K562 (cell line): ENCODE measurements at regions not wholly inside any gene's neighbourhood (a gene's known extent, or its start where the extent isn't known, plus 50 kb on each side); places are given as distances from the start of the nearest gene placed in this dataset.

Experiments used
- ATAC-seq: fragments of 200-7000 bp; cut with Tn5 transposase; 3 replicates; pipeline ENCODE4 v1.9.1; 2020; ENCODE audit warnings: moderate library complexity
- BruUV-seq: library from RNA; stranded (reverse); fragments of 400-500 nt; replicated peaks from 2 replicates; lab custom pipeline; 2021; lab: Mats Ljungman, UMichigan
- CTCF ChIA-PET: fragments of 300-600 bp; formaldehyde crosslinking; extraction: SDS; loops from one replicate; lab custom pipeline; 2021; ENCODE audit warnings: low intra/inter-chr PET ratio; lab: Yijun Ruan, JAX
- POLR2A ChIA-PET: fragments of 300-600, 350-650 bp; sonication (Branson Sonifier 250); formaldehyde crosslinking; extraction: SDS; loops from one replicate; lab custom pipeline; 2021; ENCODE audit warnings: antibody characterized with exemption, inconsistent platforms; lab: Yijun Ruan, JAX
- DNase-seq, 4 experiments: peaks; one replicate each; pipeline versions ENCODE4 v3.0.0 to v3.0.0-alpha.2; 2011 to 2018; ENCODE audit warnings: low spot score in 3 of 4, mixed read lengths in 3 of 4; ENCODE audit errors: extremely low read depth in 1 of 4
- FAIRE-seq: peaks from 2 replicates; lab custom pipeline; 2011; peaks lifted over from hg19 to GRCh38; lab: Jason Lieb, UNC
- H2AFZ ChIP-seq: 2 replicates; pipeline ENCODE4 v1.6.0; 2011; ENCODE audit warnings: low read depth, low read length, control low read depth, inconsistent platforms
- H3K27ac ChIP-seq: fragments of 200-600 bp; 3 replicates; pipeline ENCODE4 v1.8.0; 2011; ENCODE audit warnings: low read depth, mild to moderate bottlenecking, control low read depth, inconsistent platforms, low read length, moderate library complexity, mixed read lengths; ENCODE audit errors: extremely low read depth
- H3K27me3 ChIP-seq, 2 experiments: fragments of 300-600 bp in 1 of 2; 2 replicates in 1 of 2; 3 replicates in 1 of 2; pipeline versions ENCODE4 v1.6.0 to v1.8.0; 2011; ENCODE audit warnings: inconsistent platforms in 2 of 2, low read length in 2 of 2, mild to moderate bottlenecking in 1 of 2, mixed read lengths in 1 of 2, moderate library complexity in 1 of 2; ENCODE audit not compliant: control insufficient read depth in 2 of 2, insufficient read depth in 2 of 2
- H3K36me3 ChIP-seq: fragments of 300-600 bp; 3 replicates; pipeline ENCODE4 v1.8.0; 2011; ENCODE audit warnings: mild to moderate bottlenecking, low read length, inconsistent platforms; ENCODE audit not compliant: control insufficient read depth, insufficient read depth
- H3K4me1 ChIP-seq, 2 experiments: fragments of 200-600 bp in 1 of 2; replicated peaks in 1 of 2; 2 replicates in 1 of 2; 3 replicates in 1 of 2; pipeline versions ENCODE4 v1.5.1 to v1.8.0; 2011; ENCODE audit warnings: inconsistent platforms in 2 of 2, low read length in 2 of 2, mild to moderate bottlenecking in 1 of 2, mixed read lengths in 1 of 2, moderate library complexity in 1 of 2; ENCODE audit not compliant: control insufficient read depth in 2 of 2, insufficient read depth in 2 of 2
- H3K4me2 ChIP-seq: 2 replicates; pipeline ENCODE4 v1.6.1; 2011; ENCODE audit warnings: low read length, control low read depth, inconsistent platforms, mixed read lengths; ENCODE audit not compliant: insufficient read depth
- H3K4me3 ChIP-seq: fragments of 200-600 bp; sonication (generic), shearing (Covaris generic); 2 replicates; pipeline ENCODE4 v1.5.1; 2016; ENCODE audit warnings: control low read depth, inconsistent platforms
- H3K79me2 ChIP-seq: fragments of 200-600 bp; 3 replicates; pipeline ENCODE4 v1.8.0; 2011; ENCODE audit warnings: low read length, inconsistent platforms; ENCODE audit not compliant: control insufficient read depth, insufficient read depth
- H3K9ac ChIP-seq, 2 experiments: 2 replicates each; pipeline versions ENCODE4 v1.6.0 to v1.6.1; 2011; ENCODE audit warnings: low read depth in 2 of 2, low read length in 2 of 2, control low read depth in 1 of 2, inconsistent platforms in 1 of 2, mild to moderate bottlenecking in 1 of 2, mixed read lengths in 1 of 2; ENCODE audit not compliant: insufficient read depth in 1 of 2
- H3K9me1 ChIP-seq: one replicate; pipeline ENCODE4 v1.6.0; 2011; ENCODE audit warnings: inconsistent platforms, mild to moderate bottlenecking, low read length, moderate library complexity; ENCODE audit not compliant: control insufficient read depth, insufficient read depth
- H3K9me3 ChIP-seq: replicated peaks from 2 replicates; pipeline ENCODE4 v1.5.1; 2011; ENCODE audit warnings: low read depth, low read length, inconsistent platforms; ENCODE audit not compliant: control insufficient read depth, insufficient read depth
- H4K20me1 ChIP-seq: replicated peaks from 2 replicates; pipeline ENCODE4 v1.6.1; 2011; ENCODE audit warnings: low read length, inconsistent platforms, mixed read lengths; ENCODE audit not compliant: control insufficient read depth, insufficient read depth
- ARHGAP35 ChIP-seq: fragments of 450-650 bp; IDR thresholded peaks from 2 replicates; pipeline ENCODE4 v1.6.1; 2018; ENCODE audit not compliant: partially characterized antibody
- CAMTA2 ChIP-seq: fragments of 250-450 bp; sonication (Bioruptor Pico); conservative IDR thresholded peaks from 2 replicates; pipeline ENCODE4 v1.5.1; 2022
- EZH2 ChIP-seq: IDR thresholded peaks from 2 replicates; pipeline ENCODE4 v1.6.1; 2012; ENCODE audit warnings: low read depth, mild to moderate bottlenecking, inconsistent platforms, low read length, borderline replicate concordance
- HNRNPK ChIP-seq: fragments of 200-400 bp; formaldehyde crosslinking; IDR thresholded peaks from one replicate; pipeline ENCODE4 v1.6.1; 2018; ENCODE audit warnings: mild to moderate bottlenecking, low read depth, low read length; ENCODE audit not compliant: poor library complexity, severe bottlenecking
- KAT8 ChIP-seq: fragments of 450-650 bp; IDR thresholded peaks from 2 replicates; pipeline ENCODE4 v1.6.1; 2016; ENCODE audit warnings: low read depth, mild to moderate bottlenecking
- MEF2D ChIP-seq: conservative IDR thresholded peaks from 2 replicates; pipeline ENCODE4 v1.6.1; 2016; ENCODE audit warnings: low read depth, missing genetic modification characterization, missing compliant biosample characterization
- SRF ChIP-seq, 2 experiments: fragments of 250-450, 450-650 bp in 1 of 2; sonication (Bioruptor Pico) in 1 of 2; sonication (generic) in 1 of 2; formaldehyde crosslinking; IDR thresholded peaks; 2 replicates each; pipeline versions ENCODE4 v1.5.0 to v1.5.1; 2020 to 2022; ENCODE audit warnings: mild to moderate bottlenecking in 1 of 2, missing genetic modification reagents in 1 of 2
- XRCC5 ChIP-seq: fragments of 200-400 bp; formaldehyde crosslinking; IDR thresholded peaks from 2 replicates; pipeline ENCODE4 v1.6.1; 2017; ENCODE audit warnings: low read depth, mild to moderate bottlenecking, low read length
- ZNF668 ChIP-seq: fragments of 250-450 bp; sonication (Bioruptor Pico); IDR thresholded peaks from 2 replicates; pipeline ENCODE4 v1.8.0; 2022; ENCODE audit warnings: mild to moderate bottlenecking, inconsistent platforms
- in situ Hi-C: fragments of 300-500 bp; cut with MboI; formaldehyde crosslinking; loops from 4 replicates; pipeline ENCODE4 v1.15.0; 2018; ENCODE audit warnings: inconsistent platforms, mixed read lengths
- intact Hi-C: fragments of 100-400 bp; cut with micrococcal nuclease; formaldehyde crosslinking; loops from 2 replicates; pipeline ENCODE4 v1.14.2; 2022
- TF ChIP-seq, protein P1 (sequence below): fragments of 250-450 bp; sonication (Bioruptor Pico); IDR thresholded peaks from 2 replicates; pipeline ENCODE4 v1.4.0; 2020
- TF ChIP-seq, protein P2 (sequence below), 2 experiments: fragments of 150-350 bp in 1 of 2; IDR thresholded peaks; 2 replicates each; pipeline ENCODE4 v1.6.1; 2012 to 2016; ENCODE audit warnings: low read depth in 2 of 2, low read length in 2 of 2, mild to moderate bottlenecking in 1 of 2, moderate library complexity in 1 of 2

DNA sequence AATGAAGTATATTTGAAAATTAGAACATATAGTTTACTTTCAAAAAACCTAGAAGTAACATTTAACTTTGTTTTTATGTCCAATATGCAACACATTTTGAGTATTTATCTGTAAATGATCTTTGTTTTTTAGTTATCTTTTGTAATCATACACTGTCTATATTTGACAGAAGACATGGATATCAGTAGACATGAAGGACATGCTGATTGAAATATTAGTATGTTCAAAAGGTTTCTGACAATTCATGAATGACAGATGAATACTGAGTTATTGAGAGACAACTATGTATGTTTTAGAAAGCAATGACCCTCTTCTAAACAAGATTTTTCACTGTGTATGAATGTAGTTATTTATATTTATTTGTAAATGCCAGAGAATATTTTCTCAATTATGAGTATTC lies 215.6 kb upstream of the TMEFF2 start:
- POLR2A ChIA-PET: no interaction called here

More for the DNA sequence above, 215.6 kb upstream of the TMEFF2 start:
- Histone ChIP-seq H3K4me3 (no peak overlapping the region), H3K4me2 (no peak overlapping the region), H3K9me3 (no peaks in the 10 kb centered on the region), H3K27me3 (no peaks in the 10 kb centered on the region), H3K9ac (no peak overlapping the region), H4K20me1 (no peaks in the 10 kb centered on the region), H3K36me3 (no peaks in the 10 kb centered on the region), H3K4me1 (no peaks in the 10 kb centered on the region), H3K27ac (no peak overlapping the region), H3K9me1 (no peaks in the 10 kb centered on the region), H2AFZ (no peak overlapping the region), H3K79me2 (no peaks in the 10 kb centered on the region)
- FAIRE-seq: no peak
- no TSS peak for BruUV-seq
- DNase-seq: no peak
- TF ChIP-seq MEF2D (tag) (no peak), HNRNPK (no peak), CAMTA2 (CRISPR knock-in tag) (no peak), ARHGAP35 (no peak), KAT8 (no peak), EZH2 (no peak), SRF (CRISPR knock-in tag; IDR thresholded peaks at IDR 0.05) (no peak), XRCC5 (no peak), ZNF668 (no peak)
- TF ChIP-seq, protein P1, sequence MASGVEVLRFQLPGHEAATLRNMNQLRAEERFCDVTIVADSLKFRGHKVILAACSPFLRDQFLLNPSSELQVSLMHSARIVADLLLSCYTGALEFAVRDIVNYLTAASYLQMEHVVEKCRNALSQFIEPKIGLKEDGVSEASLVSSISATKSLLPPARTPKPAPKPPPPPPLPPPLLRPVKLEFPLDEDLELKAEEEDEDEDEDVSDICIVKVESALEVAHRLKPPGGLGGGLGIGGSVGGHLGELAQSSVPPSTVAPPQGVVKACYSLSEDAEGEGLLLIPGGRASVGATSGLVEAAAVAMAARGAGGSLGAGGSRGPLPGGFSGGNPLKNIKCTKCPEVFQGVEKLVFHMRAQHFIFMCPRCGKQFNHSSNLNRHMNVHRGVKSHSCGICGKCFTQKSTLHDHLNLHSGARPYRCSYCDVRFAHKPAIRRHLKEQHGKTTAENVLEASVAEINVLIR (CRISPR knock-in tag): no peak
- TF ChIP-seq, protein P2, sequence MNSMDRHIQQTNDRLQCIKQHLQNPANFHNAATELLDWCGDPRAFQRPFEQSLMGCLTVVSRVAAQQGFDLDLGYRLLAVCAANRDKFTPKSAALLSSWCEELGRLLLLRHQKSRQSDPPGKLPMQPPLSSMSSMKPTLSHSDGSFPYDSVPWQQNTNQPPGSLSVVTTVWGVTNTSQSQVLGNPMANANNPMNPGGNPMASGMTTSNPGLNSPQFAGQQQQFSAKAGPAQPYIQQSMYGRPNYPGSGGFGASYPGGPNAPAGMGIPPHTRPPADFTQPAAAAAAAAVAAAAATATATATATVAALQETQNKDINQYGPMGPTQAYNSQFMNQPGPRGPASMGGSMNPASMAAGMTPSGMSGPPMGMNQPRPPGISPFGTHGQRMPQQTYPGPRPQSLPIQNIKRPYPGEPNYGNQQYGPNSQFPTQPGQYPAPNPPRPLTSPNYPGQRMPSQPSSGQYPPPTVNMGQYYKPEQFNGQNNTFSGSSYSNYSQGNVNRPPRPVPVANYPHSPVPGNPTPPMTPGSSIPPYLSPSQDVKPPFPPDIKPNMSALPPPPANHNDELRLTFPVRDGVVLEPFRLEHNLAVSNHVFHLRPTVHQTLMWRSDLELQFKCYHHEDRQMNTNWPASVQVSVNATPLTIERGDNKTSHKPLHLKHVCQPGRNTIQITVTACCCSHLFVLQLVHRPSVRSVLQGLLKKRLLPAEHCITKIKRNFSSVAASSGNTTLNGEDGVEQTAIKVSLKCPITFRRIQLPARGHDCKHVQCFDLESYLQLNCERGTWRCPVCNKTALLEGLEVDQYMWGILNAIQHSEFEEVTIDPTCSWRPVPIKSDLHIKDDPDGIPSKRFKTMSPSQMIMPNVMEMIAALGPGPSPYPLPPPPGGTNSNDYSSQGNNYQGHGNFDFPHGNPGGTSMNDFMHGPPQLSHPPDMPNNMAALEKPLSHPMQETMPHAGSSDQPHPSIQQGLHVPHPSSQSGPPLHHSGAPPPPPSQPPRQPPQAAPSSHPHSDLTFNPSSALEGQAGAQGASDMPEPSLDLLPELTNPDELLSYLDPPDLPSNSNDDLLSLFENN (IDR thresholded peaks at IDR 0.05; ENCODE audit: low read depth in 2 of 2, low read length in 2 of 2): no peak
- intact Hi-C loops: no loop called here
- ATAC-seq: no peak
- in situ Hi-C loops: no loop called here
- CTCF ChIA-PET: no interaction called here
